Breast epithelium (tissue), 4 donors: ENCODE measurements at regions not wholly inside any gene's neighbourhood (a gene's known extent, or its start where the extent isn't known, plus 50 kb on each side); places are given as distances from the start of the nearest gene placed in this dataset.

ENCODE experiments used
- DNase-seq, 2 donors: peaks; one replicate each; pipeline ENCODE4 v3.0.0-alpha.2; 2019; ENCODE audit warnings: low spot score in 2 of 2
- H3K27ac ChIP-seq, 2 donors: fragments of 200-600 bp; sonication (generic) in 1 of 2; one replicate each; pipeline ENCODE4 v1.5.1; 2016 to 2019; ENCODE audit warnings: mild to moderate bottlenecking in 1 of 2
- H3K27me3 ChIP-seq, 2 donors: fragments of 200-600 bp; sonication (generic) in 1 of 2; one replicate each; pipeline versions ENCODE4 v1.5.1 to v1.6.0; 2017 to 2019; ENCODE audit warnings: control low read depth in 1 of 2, mild to moderate bottlenecking in 1 of 2
- H3K36me3 ChIP-seq: fragments of 200-600 bp; one replicate; pipeline ENCODE4 v1.5.1; 2019
- H3K4me1 ChIP-seq, 2 donors: fragments of 200-600 bp; sonication (generic); one replicate each; pipeline ENCODE4 v1.5.1; 2016 to 2019; ENCODE audit warnings: control low read depth in 1 of 2
- H3K4me3 ChIP-seq, 3 donors: fragments of 200-600 bp; sonication (generic); 1 replicate in 2 of 3; 2 replicates in 1 of 3; pipeline ENCODE4 v1.5.1; 2016 to 2019; ENCODE audit warnings: mild to moderate bottlenecking in 3 of 3, moderate library complexity in 2 of 3
- H3K9me3 ChIP-seq, 2 donors: fragments of 200-600 bp; sonication (generic) in 1 of 2; one replicate each; pipeline ENCODE4 v1.5.1; 2016 to 2019; ENCODE audit warnings: control low read depth in 1 of 2
- CTCF ChIP-seq, 3 donors: fragments of 450-650 bp; IDR thresholded peaks; one replicate each; pipeline ENCODE4 v1.5.1; 2016 to 2017; ENCODE audit warnings: antibody characterized with exemption in 3 of 3, mild to moderate bottlenecking in 3 of 3, moderate library complexity in 3 of 3
- POLR2A ChIP-seq: fragments of 450-650 bp; IDR thresholded peaks from one replicate; pipeline ENCODE4 v1.6.1; 2016; ENCODE audit warnings: antibody characterized with exemption, mild to moderate bottlenecking, moderate library complexity
- POLR2AphosphoS5 ChIP-seq, 3 donors: sonication (generic); formaldehyde crosslinking; IDR thresholded peaks; one replicate each; pipeline ENCODE4 v1.6.1; 2017; ENCODE audit warnings: antibody characterized with exemption in 3 of 3
- intact Hi-C: fragments of 100-400 bp; cut with DNase I; formaldehyde crosslinking; loops from one replicate; pipeline ENCODE4 v1.15.1; 2023; ENCODE audit warnings: low total_unique reads

GRCh38 chr16:49013727-49014080, 267.9 kb downstream of the CBLN1 start:
- peaks cover 0 to 9% of the 10 kb centered on the region in 2 donors for H3K27me3 ChIP-seq
- TF ChIP-seq CTCF (IDR thresholded peaks at IDR 0.05) (no peak), POLR2A (no peak), POLR2AphosphoS5 (IDR thresholded peaks at IDR 0.05) (no peak)
- H3K9me3 ChIP-seq = no peaks in the 10 kb centered on the region
- H3K4me3 ChIP-seq = no peak overlapping the region
- intact Hi-C loops = no loop called here
- no peaks in the 10 kb centered on the region for H3K4me1 ChIP-seq
- H3K27ac ChIP-seq = no peak overlapping the region
- DNase-seq = no peak
- no peaks in the 10 kb centered on the region for H3K36me3 ChIP-seq

GRCh38 chr16:49012961-49013726, 268.5 kb downstream of the CBLN1 start:
- Histone ChIP-seq H3K9me3 (no peaks in the 10 kb centered on the region), H3K36me3 (no peaks in the 10 kb centered on the region), H3K4me1 (no peaks in the 10 kb centered on the region), H3K27ac (no peak overlapping the region), H3K4me3 (no peak overlapping the region), H3K27me3 (peaks cover 0 to 9% of the 10 kb centered on the region in 2 donors)
- TF ChIP-seq CTCF (IDR thresholded peaks at IDR 0.05) = no peak
- no peak for TF ChIP-seq POLR2A
- no peak for TF ChIP-seq POLR2AphosphoS5 (IDR thresholded peaks at IDR 0.05)
- DNase-seq = no peak
- intact Hi-C loops = no loop called here

- H3K4me1 ChIP-seq = no peaks in the 10 kb centered on the region
- no peaks in the 10 kb centered on the region for H3K36me3 ChIP-seq
- intact Hi-C loops = no loop called here
- peaks cover 0 to 9% of the 10 kb centered on the region in 2 donors for H3K27me3 ChIP-seq
- no peak overlapping the region for H3K27ac ChIP-seq
- no peaks in the 10 kb centered on the region for H3K9me3 ChIP-seq
- H3K4me3 ChIP-seq = no peak overlapping the region
- no peak for TF ChIP-seq POLR2AphosphoS5 (IDR thresholded peaks at IDR 0.05)
- no peak for TF ChIP-seq CTCF (IDR thresholded peaks at IDR 0.05)
- no peak for TF ChIP-seq POLR2A
- no peak for DNase-seq
Measured at GRCh38 chr16:49011901-49012300, 269.7 kb downstream of the CBLN1 start.

- TF ChIP-seq POLR2A (no peak), CTCF (IDR thresholded peaks at IDR 0.05) (no peak), POLR2AphosphoS5 (IDR thresholded peaks at IDR 0.05) (no peak)
- no peak overlapping the region for H3K27ac ChIP-seq
- peaks cover 0 to 9% of the 10 kb centered on the region in 2 donors for H3K27me3 ChIP-seq
- H3K4me3 ChIP-seq = no peak overlapping the region
- intact Hi-C loops = no loop called here
- no peak for DNase-seq
- H3K9me3 ChIP-seq = no peaks in the 10 kb centered on the region
- H3K4me1 ChIP-seq = no peaks in the 10 kb centered on the region
- H3K36me3 ChIP-seq = no peaks in the 10 kb centered on the region
Measured at GRCh38 chr16:49010879-49011278, 270.8 kb downstream of the CBLN1 start.

- no peak for DNase-seq
- Histone ChIP-seq H3K4me1 (no peaks in the 10 kb centered on the region), H3K27me3 (peaks cover 0 to 9% of the 10 kb centered on the region in 2 donors), H3K27ac (no peak overlapping the region), H3K9me3 (no peaks in the 10 kb centered on the region), H3K4me3 (no peak overlapping the region), H3K36me3 (no peaks in the 10 kb centered on the region)
- intact Hi-C loops = no loop called here
- TF ChIP-seq POLR2A = no peak
- TF ChIP-seq CTCF (IDR thresholded peaks at IDR 0.05) = no peak
- TF ChIP-seq POLR2AphosphoS5 (IDR thresholded peaks at IDR 0.05) = no peak
Measured at GRCh38 chr16:49010396-49010795, 271.2 kb downstream of the CBLN1 start.
